Transverse colon (tissue), 3 donors: ENCODE measurements at regions not wholly inside any gene's neighbourhood (a gene's known extent, or its start where the extent isn't known, plus 50 kb on each side); places are given as distances from the start of the nearest gene placed in this dataset.

Experiments
- POLR2A ChIP-seq: fragments of 450-650 bp; IDR thresholded peaks from one replicate; pipeline ENCODE4 v1.6.1; 2016; ENCODE audit warnings: antibody characterized with exemption, mild to moderate bottlenecking, moderate library complexity
- TF ChIP-seq, protein P1 (sequence below), 5 experiments: fragments of 200-600 bp in 3 of 5; fragments of 450-650 bp in 2 of 5; sonication (generic) in 3 of 5; IDR thresholded peaks; 1 replicate in 2 of 5; 2 replicates in 3 of 5; pipeline ENCODE4 v1.5.1; 2016 to 2017; ENCODE audit warnings: antibody characterized with exemption in 5 of 5, inconsistent platforms in 3 of 5, mild to moderate bottlenecking in 2 of 5, moderate library complexity in 1 of 5

GRCh38 chr3:19595884-19596283 lies 338.1 kb downstream of the EFHB start:
- TF ChIP-seq, protein P1, sequence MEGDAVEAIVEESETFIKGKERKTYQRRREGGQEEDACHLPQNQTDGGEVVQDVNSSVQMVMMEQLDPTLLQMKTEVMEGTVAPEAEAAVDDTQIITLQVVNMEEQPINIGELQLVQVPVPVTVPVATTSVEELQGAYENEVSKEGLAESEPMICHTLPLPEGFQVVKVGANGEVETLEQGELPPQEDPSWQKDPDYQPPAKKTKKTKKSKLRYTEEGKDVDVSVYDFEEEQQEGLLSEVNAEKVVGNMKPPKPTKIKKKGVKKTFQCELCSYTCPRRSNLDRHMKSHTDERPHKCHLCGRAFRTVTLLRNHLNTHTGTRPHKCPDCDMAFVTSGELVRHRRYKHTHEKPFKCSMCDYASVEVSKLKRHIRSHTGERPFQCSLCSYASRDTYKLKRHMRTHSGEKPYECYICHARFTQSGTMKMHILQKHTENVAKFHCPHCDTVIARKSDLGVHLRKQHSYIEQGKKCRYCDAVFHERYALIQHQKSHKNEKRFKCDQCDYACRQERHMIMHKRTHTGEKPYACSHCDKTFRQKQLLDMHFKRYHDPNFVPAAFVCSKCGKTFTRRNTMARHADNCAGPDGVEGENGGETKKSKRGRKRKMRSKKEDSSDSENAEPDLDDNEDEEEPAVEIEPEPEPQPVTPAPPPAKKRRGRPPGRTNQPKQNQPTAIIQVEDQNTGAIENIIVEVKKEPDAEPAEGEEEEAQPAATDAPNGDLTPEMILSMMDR (IDR thresholded peaks at IDR 0.05), result no peak
- TF ChIP-seq POLR2A, result no peak
